Adrenal gland (tissue), 5 donors: ENCODE measurements at regions not wholly inside any gene's neighbourhood (a gene's known extent, or its start where the extent isn't known, plus 50 kb on each side); places are given as distances from the start of the nearest gene placed in this dataset.
"Not testable (repeated sequence)": the region's sequence is repeated elsewhere in the genome, so short reads cannot be mapped to it uniquely, and the experiment has no call there.

Experiments used
- CTCF ChIP-seq, 6 experiments: fragments of 450-650 bp in 4 of 6; fragments of 200-600 bp in 2 of 6; sonication (generic) in 1 of 6; IDR thresholded peaks; 1 replicate in 5 of 6; 2 replicates in 1 of 6; pipeline versions ENCODE4 v1.5.1 to v1.8.0; 2016 to 2021; ENCODE audit warnings: antibody characterized with exemption in 6 of 6, mild to moderate bottlenecking in 2 of 6, moderate library complexity in 1 of 6
- POLR2A ChIP-seq, 2 donors: fragments of 450-650 bp; IDR thresholded peaks; one replicate each; pipeline ENCODE4 v1.6.1; 2017; ENCODE audit warnings: antibody characterized with exemption in 2 of 2, mild to moderate bottlenecking in 2 of 2, moderate library complexity in 1 of 2
- donor health status: DM: no; HTN: no; CAD: no.

GRCh38 chr1:115510226-115510625 lies 131.5 kb upstream of the VANGL1 start:
- TF ChIP-seq CTCF, POLR2A (IDR thresholded peaks at IDR 0.05): not testable (repeated sequence)
